ENCODE measurements at regions not wholly inside any gene's neighbourhood (a gene's known extent, or its start where the extent isn't known, plus 50 kb on each side); places are given as distances from the start of the nearest gene placed in this dataset.

GRCh38 chr15:89399238-89400115 is 64.9 kb upstream of the POLG start:
- DNase-seq (ENCODE audit: low spot score): peak; percentile 87

GRCh38 chr15:89398896-89399237 is 64.2 kb upstream of the POLG start:
- no peak for DNase-seq (ENCODE audit: low spot score)

GRCh38 chr15:89397653-89398023 is 63.0 kb upstream of the POLG start:
- no peak for DNase-seq (ENCODE audit: low spot score)

GRCh38 chr15:89396723-89397652 is 62.4 kb upstream of the POLG start:
- no peak for DNase-seq (ENCODE audit: low spot score)

- no peak for DNase-seq (ENCODE audit: low spot score)
Observed at GRCh38 chr15:89395996-89396395, 61.4 kb upstream of the POLG start.

- DNase-seq (ENCODE audit: low spot score): no peak
Observed at GRCh38 chr15:89395461-89395871, 60.8 kb upstream of the POLG start.

- no peak for DNase-seq (ENCODE audit: low spot score)
Observed at GRCh38 chr15:89395031-89395430, 60.4 kb upstream of the POLG start.

- DNase-seq (ENCODE audit: low spot score): no peak
Observed at GRCh38 chr15:89393056-89393455, 58.4 kb upstream of the POLG start.

GRCh38 chr15:89391685-89392257 is 57.1 kb upstream of the POLG start:
- DNase-seq (ENCODE audit: low spot score): peak; percentile 90

GRCh38 chr15:89389841-89390603 is 55.4 kb upstream of the POLG start:
- DNase-seq (ENCODE audit: low spot score): no peak

- no peak for DNase-seq (ENCODE audit: low spot score)
Observed at GRCh38 chr15:89387140-89387903, 52.7 kb upstream of the POLG start.

GRCh38 chr15:89385596-89386331 is 51.1 kb upstream of the POLG start:
- DNase-seq (ENCODE audit: low spot score): no peak

Measured in D341Med (cell line).